SK-N-SH treated with all-trans-retinoic acid at 6 μM for 48 hours (cell line): ENCODE measurements at regions not wholly inside any gene's neighbourhood (a gene's known extent, or its start where the extent isn't known, plus 50 kb on each side); places are given as distances from the start of the nearest gene placed in this dataset.

Experiments used
- ATAC-seq: fragments of 200-7000 bp; cut with Tn5 transposase; 3 replicates; pipeline ENCODE4 v1.9.1; 2020; ENCODE audit warnings: mild to moderate bottlenecking, moderate library complexity
- ARNTL ChIP-seq: fragments of 450-650 bp; formaldehyde crosslinking; IDR thresholded peaks from 2 replicates; pipeline ENCODE4 v1.5.0; 2020; ENCODE audit warnings: low read depth, mild to moderate bottlenecking, moderate library complexity, borderline replicate concordance
- BACH2 ChIP-seq: fragments of 250-450 bp; sonication (Bioruptor Pico); IDR thresholded peaks from 2 replicates; pipeline ENCODE4 v1.9.0; 2021; ENCODE audit warnings: mild to moderate bottlenecking, borderline replicate concordance
- CSDC2 ChIP-seq: fragments of 250-450 bp; sonication (Bioruptor Pico); IDR thresholded peaks from 2 replicates; pipeline ENCODE4 v1.5.0; 2020; ENCODE audit warnings: mild to moderate bottlenecking, moderate library complexity
- ESRRG ChIP-seq: fragments of 250-450 bp; sonication (Bioruptor Pico); IDR thresholded peaks from 2 replicates; pipeline ENCODE4 v1.6.1; 2021; ENCODE audit warnings: mild to moderate bottlenecking
- GLIS3 ChIP-seq: fragments of 250-450 bp; sonication (Bioruptor Pico); IDR thresholded peaks from 2 replicates; pipeline ENCODE4 v1.5.0; 2020; ENCODE audit warnings: mild to moderate bottlenecking, moderate library complexity
- ISL1 ChIP-seq: fragments of 250-450 bp; sonication (Bioruptor Pico); IDR thresholded peaks from 2 replicates; pipeline ENCODE4 v2.1.2; 2022; ENCODE audit warnings: mild to moderate bottlenecking, moderate library complexity
- OSR1 ChIP-seq: fragments of 250-450 bp; sonication (Bioruptor Pico); IDR thresholded peaks from 2 replicates; pipeline ENCODE4 v1.8.0; 2022; ENCODE audit warnings: moderate library complexity, mild to moderate bottlenecking, inconsistent platforms
- RARB ChIP-seq: fragments of 250-450 bp; sonication (Bioruptor Pico); IDR thresholded peaks from 2 replicates; pipeline ENCODE4 v1.8.0; 2021; ENCODE audit warnings: mild to moderate bottlenecking, moderate library complexity
- SNAI2 ChIP-seq: fragments of 250-450 bp; sonication (Bioruptor Pico); IDR thresholded peaks from 2 replicates; pipeline ENCODE4 v1.5.0; 2020; ENCODE audit warnings: mild to moderate bottlenecking, moderate library complexity
- TCF4 ChIP-seq: fragments of 250-450 bp; sonication (Bioruptor Pico); IDR thresholded peaks from 2 replicates; pipeline ENCODE4 v1.8.0; 2021; ENCODE audit warnings: mild to moderate bottlenecking, moderate library complexity, borderline replicate concordance
- TOX ChIP-seq: fragments of 250-450 bp; sonication (Bioruptor Pico); IDR thresholded peaks from 2 replicates; pipeline ENCODE4 v1.8.0; 2021; ENCODE audit warnings: mild to moderate bottlenecking, moderate library complexity, borderline replicate concordance
- TSHZ2 ChIP-seq: fragments of 250-450 bp; sonication (Bioruptor Pico); IDR thresholded peaks from 2 replicates; pipeline ENCODE4 v1.5.0; 2020; ENCODE audit warnings: mild to moderate bottlenecking, moderate library complexity
- ZC3H10 ChIP-seq: fragments of 250-450 bp; sonication (Bioruptor Pico); IDR thresholded peaks from 2 replicates; pipeline ENCODE4 v1.5.1; 2021; ENCODE audit warnings: mild to moderate bottlenecking, moderate library complexity
- ZFP3 ChIP-seq: fragments of 250-450 bp; sonication (Bioruptor Pico); IDR thresholded peaks from 2 replicates; pipeline ENCODE4 v1.5.0; 2020; ENCODE audit warnings: mild to moderate bottlenecking, moderate library complexity
- ZFP30 ChIP-seq: fragments of 450-650 bp; formaldehyde crosslinking; IDR thresholded peaks from 2 replicates; pipeline ENCODE4 v1.5.0; 2022; ENCODE audit warnings: mild to moderate bottlenecking, moderate library complexity
- ZNF565 ChIP-seq: fragments of 450-650 bp; formaldehyde crosslinking; conservative IDR thresholded peaks from 2 replicates; pipeline ENCODE4 v1.5.0; 2020; ENCODE audit warnings: low read depth, mild to moderate bottlenecking, moderate library complexity
- ZNF70 ChIP-seq: fragments of 450-650 bp; formaldehyde crosslinking; IDR thresholded peaks from 2 replicates; pipeline ENCODE4 v1.5.0; 2020; ENCODE audit warnings: mild to moderate bottlenecking, moderate library complexity
- ZNF8 ChIP-seq: fragments of 450-650 bp; formaldehyde crosslinking; IDR thresholded peaks from 2 replicates; pipeline ENCODE4 v1.5.0; 2020; ENCODE audit warnings: mild to moderate bottlenecking, moderate library complexity
- TF ChIP-seq, protein P1 (sequence below): fragments of 250-450 bp; sonication (Bioruptor Pico); IDR thresholded peaks from 2 replicates; pipeline ENCODE4 v1.5.1; 2021; ENCODE audit warnings: mild to moderate bottlenecking, moderate library complexity
- TF ChIP-seq, protein P2 (sequence below): fragments of 250-450 bp; sonication (Bioruptor Pico); IDR thresholded peaks from 2 replicates; pipeline ENCODE4 v1.8.0; 2021; ENCODE audit warnings: low read depth, mild to moderate bottlenecking, moderate library complexity, borderline replicate concordance
- TF ChIP-seq, protein P3 (sequence below): fragments of 250-450 bp; sonication (Bioruptor Pico); IDR thresholded peaks from 2 replicates; pipeline ENCODE4 v1.8.0; 2020; ENCODE audit warnings: mild to moderate bottlenecking, moderate library complexity, borderline replicate concordance

- ATAC-seq = no peak
- TF ChIP-seq RARB (CRISPR knock-in tag) (no peak), GLIS3 (CRISPR knock-in tag) (no peak)
Observed at GRCh38 chr17:13102477-13102876, 84.7 kb upstream of the ELAC2 start.

GRCh38 chr17:13099926-13100325 lies 82.1 kb upstream of the ELAC2 start:
- no peak for ATAC-seq
- no peak for TF ChIP-seq BACH2
- no peak for TF ChIP-seq CSDC2 (CRISPR knock-in tag)
- TF ChIP-seq, protein P1, sequence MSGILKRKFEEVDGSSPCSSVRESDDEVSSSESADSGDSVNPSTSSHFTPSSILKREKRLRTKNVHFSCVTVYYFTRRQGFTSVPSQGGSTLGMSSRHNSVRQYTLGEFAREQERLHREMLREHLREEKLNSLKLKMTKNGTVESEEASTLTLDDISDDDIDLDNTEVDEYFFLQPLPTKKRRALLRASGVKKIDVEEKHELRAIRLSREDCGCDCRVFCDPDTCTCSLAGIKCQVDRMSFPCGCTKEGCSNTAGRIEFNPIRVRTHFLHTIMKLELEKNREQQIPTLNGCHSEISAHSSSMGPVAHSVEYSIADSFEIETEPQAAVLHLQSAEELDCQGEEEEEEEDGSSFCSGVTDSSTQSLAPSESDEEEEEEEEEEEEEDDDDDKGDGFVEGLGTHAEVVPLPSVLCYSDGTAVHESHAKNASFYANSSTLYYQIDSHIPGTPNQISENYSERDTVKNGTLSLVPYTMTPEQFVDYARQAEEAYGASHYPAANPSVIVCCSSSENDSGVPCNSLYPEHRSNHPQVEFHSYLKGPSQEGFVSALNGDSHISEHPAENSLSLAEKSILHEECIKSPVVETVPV (CRISPR knock-in tag) = no peak
- TF ChIP-seq TSHZ2 (CRISPR knock-in tag) = no peak
- no peak for TF ChIP-seq TCF4 (CRISPR knock-in tag)
- TF ChIP-seq, protein P2, sequence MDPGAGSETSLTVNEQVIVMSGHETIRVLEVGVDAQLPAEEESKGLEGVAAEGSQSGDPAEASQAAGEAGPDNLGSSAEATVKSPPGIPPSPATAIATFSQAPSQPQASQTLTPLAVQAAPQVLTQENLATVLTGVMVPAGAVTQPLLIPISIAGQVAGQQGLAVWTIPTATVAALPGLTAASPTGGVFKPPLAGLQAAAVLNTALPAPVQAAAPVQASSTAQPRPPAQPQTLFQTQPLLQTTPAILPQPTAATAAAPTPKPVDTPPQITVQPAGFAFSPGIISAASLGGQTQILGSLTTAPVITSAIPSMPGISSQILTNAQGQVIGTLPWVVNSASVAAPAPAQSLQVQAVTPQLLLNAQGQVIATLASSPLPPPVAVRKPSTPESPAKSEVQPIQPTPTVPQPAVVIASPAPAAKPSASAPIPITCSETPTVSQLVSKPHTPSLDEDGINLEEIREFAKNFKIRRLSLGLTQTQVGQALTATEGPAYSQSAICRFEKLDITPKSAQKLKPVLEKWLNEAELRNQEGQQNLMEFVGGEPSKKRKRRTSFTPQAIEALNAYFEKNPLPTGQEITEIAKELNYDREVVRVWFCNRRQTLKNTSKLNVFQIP (CRISPR knock-in tag) = no peak
- no peak for TF ChIP-seq ZFP30 (CRISPR knock-in tag)
- no peak for TF ChIP-seq ARNTL
- TF ChIP-seq, protein P3, sequence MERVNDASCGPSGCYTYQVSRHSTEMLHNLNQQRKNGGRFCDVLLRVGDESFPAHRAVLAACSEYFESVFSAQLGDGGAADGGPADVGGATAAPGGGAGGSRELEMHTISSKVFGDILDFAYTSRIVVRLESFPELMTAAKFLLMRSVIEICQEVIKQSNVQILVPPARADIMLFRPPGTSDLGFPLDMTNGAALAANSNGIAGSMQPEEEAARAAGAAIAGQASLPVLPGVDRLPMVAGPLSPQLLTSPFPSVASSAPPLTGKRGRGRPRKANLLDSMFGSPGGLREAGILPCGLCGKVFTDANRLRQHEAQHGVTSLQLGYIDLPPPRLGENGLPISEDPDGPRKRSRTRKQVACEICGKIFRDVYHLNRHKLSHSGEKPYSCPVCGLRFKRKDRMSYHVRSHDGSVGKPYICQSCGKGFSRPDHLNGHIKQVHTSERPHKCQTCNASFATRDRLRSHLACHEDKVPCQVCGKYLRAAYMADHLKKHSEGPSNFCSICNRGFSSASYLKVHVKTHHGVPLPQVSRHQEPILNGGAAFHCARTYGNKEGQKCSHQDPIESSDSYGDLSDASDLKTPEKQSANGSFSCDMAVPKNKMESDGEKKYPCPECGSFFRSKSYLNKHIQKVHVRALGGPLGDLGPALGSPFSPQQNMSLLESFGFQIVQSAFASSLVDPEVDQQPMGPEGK (CRISPR knock-in tag) = no peak
- TF ChIP-seq ZNF8 (CRISPR knock-in tag) = no peak

- no peak for ATAC-seq
- TF ChIP-seq ZNF565 (CRISPR knock-in tag) (no peak), ESRRG (CRISPR knock-in tag) (no peak), TCF4 (CRISPR knock-in tag) (no peak), ARNTL (no peak), TOX (CRISPR knock-in tag) (no peak), BACH2 (no peak), ZNF8 (CRISPR knock-in tag) (no peak), ISL1 (CRISPR knock-in tag) (no peak), ZFP30 (CRISPR knock-in tag) (no peak), GLIS3 (CRISPR knock-in tag) (no peak), ZFP3 (no peak)
- TF ChIP-seq, protein P1 (CRISPR knock-in tag) = no peak
Observed at GRCh38 chr17:13099089-13099735, 81.4 kb upstream of the ELAC2 start.

GRCh38 chr17:13096291-13096690 lies 78.5 kb upstream of the ELAC2 start:
- no peak for ATAC-seq
- TF ChIP-seq RARB (CRISPR knock-in tag) (no peak), CSDC2 (CRISPR knock-in tag) (no peak), ZFP3 (no peak), BACH2 (no peak), ISL1 (CRISPR knock-in tag) (no peak), OSR1 (no peak), ZNF70 (no peak), ZFP30 (CRISPR knock-in tag) (no peak), TCF4 (CRISPR knock-in tag) (no peak), SNAI2 (CRISPR knock-in tag) (no peak), ESRRG (CRISPR knock-in tag) (no peak), ZC3H10 (CRISPR knock-in tag) (no peak), GLIS3 (CRISPR knock-in tag) (no peak)
- TF ChIP-seq, protein P2 (CRISPR knock-in tag) = no peak
- TF ChIP-seq, protein P3 (CRISPR knock-in tag) = no peak
